DMS 273 (cell line): ENCODE measurements at regions not wholly inside any gene's neighbourhood (a gene's known extent, or its start where the extent isn't known, plus 50 kb on each side); places are given as distances from the start of the nearest gene placed in this dataset.
A peak's percentile ranks its signal among the peaks of the same experiment; 100 is the strongest.

Source experiments
- DNase-seq: peaks from one replicate; lab custom pipeline; 2025; ENCODE audit not compliant: unreplicated experiment; lab: John Stamatoyannopoulos, UW

- DNase-seq: peak; percentile 30
These were observed 56.1 kb downstream of the RMI2 start for GRCh38 chr16:11401161-11402050.

- DNase-seq: no peak
These were observed 56.9 kb downstream of the RMI2 start for GRCh38 chr16:11402051-11402744.

GRCh38 chr16:11402745-11403533 is 57.7 kb downstream of the RMI2 start:
- DNase-seq: no peak

GRCh38 chr16:11403534-11403795 is 58.2 kb downstream of the RMI2 start:
- no peak for DNase-seq

GRCh38 chr16:11403920-11404319 is 58.7 kb downstream of the RMI2 start:
- DNase-seq: no peak

GRCh38 chr16:11404603-11405002 is 59.3 kb downstream of the RMI2 start:
- no peak for DNase-seq

GRCh38 chr16:11405331-11406176 is 60.3 kb downstream of the RMI2 start:
- peak; percentile 74 for DNase-seq

GRCh38 chr16:11406177-11406560 is 60.9 kb downstream of the RMI2 start:
- no peak for DNase-seq

- DNase-seq: peak; percentile 86
These were observed 62.1 kb downstream of the RMI2 start for GRCh38 chr16:11407047-11407982.

- DNase-seq: no peak
These were observed 63.0 kb downstream of the RMI2 start for GRCh38 chr16:11408216-11408615.

- no peak for DNase-seq
These were observed 64.1 kb downstream of the RMI2 start for GRCh38 chr16:11409398-11409797.

GRCh38 chr16:11410376-11411058 is 65.3 kb downstream of the RMI2 start:
- peak; percentile 81 for DNase-seq

- peak; percentile 96 for DNase-seq
These were observed 65.8 kb downstream of the RMI2 start for GRCh38 chr16:11411059-11411550.

GRCh38 chr16:11412175-11412904 is 67.1 kb downstream of the RMI2 start:
- no peak for DNase-seq

- DNase-seq: no peak
These were observed 68.0 kb downstream of the RMI2 start for GRCh38 chr16:11412965-11413887.

- DNase-seq: no peak
These were observed 68.8 kb downstream of the RMI2 start for GRCh38 chr16:11413907-11414595.
